ENCODE measurements at regions not wholly inside any gene's neighbourhood (a gene's known extent, or its start where the extent isn't known, plus 50 kb on each side); places are given as distances from the start of the nearest gene placed in this dataset.

DNA sequence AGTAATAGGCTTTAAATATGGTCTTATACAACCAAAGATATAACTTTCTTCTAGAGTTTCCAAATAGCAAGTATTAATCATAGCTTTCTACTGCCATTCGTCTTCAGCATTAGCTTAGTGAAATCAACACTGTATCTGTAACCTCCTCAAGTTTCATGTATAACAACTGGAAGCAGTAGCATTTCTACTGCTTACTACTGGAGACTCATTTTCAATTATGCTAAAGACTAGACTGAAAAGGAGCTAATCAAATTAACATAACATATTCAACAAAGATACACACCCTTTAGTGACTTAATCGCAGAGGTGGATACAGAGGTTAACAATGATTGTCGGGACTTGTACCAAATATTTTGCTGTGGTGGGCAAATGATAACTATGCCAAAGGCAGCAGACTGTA is 344.2 kb upstream of the TEX13C start:
- TF ChIP-seq, protein P1, sequence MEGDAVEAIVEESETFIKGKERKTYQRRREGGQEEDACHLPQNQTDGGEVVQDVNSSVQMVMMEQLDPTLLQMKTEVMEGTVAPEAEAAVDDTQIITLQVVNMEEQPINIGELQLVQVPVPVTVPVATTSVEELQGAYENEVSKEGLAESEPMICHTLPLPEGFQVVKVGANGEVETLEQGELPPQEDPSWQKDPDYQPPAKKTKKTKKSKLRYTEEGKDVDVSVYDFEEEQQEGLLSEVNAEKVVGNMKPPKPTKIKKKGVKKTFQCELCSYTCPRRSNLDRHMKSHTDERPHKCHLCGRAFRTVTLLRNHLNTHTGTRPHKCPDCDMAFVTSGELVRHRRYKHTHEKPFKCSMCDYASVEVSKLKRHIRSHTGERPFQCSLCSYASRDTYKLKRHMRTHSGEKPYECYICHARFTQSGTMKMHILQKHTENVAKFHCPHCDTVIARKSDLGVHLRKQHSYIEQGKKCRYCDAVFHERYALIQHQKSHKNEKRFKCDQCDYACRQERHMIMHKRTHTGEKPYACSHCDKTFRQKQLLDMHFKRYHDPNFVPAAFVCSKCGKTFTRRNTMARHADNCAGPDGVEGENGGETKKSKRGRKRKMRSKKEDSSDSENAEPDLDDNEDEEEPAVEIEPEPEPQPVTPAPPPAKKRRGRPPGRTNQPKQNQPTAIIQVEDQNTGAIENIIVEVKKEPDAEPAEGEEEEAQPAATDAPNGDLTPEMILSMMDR (IDR thresholded peaks at IDR 0.05), result no peak
- TF ChIP-seq POLR2A (IDR thresholded peaks at IDR 0.05), result no peak

Measured in adrenal gland (tissue), 5 donors.